Mammary epithelial cell (primary cell): ENCODE measurements at regions not wholly inside any gene's neighbourhood (a gene's known extent, or its start where the extent isn't known, plus 50 kb on each side); places are given as distances from the start of the nearest gene placed in this dataset.

Source experiments
- CTCF ChIP-seq, 2 donors: IDR thresholded peaks in 1 of 2; conservative IDR thresholded peaks in 1 of 2; 2 replicates each; pipeline ENCODE4 v1.5.1; 2011 to 2012; ENCODE audit warnings: inconsistent platforms in 2 of 2, low read length in 2 of 2, mild to moderate bottlenecking in 2 of 2, control low read depth in 1 of 2, low read depth in 1 of 2; ENCODE audit not compliant: insufficient read depth in 1 of 2; ENCODE audit errors: extremely low read depth in 1 of 2
- EZH2 ChIP-seq: IDR thresholded peaks from 2 replicates; pipeline ENCODE4 v1.6.1; 2012; ENCODE audit warnings: low read length, inconsistent platforms, borderline replicate concordance

GRCh38 chr1:34270181-34270580 is 93.5 kb downstream of the C1orf94 start:
- TF ChIP-seq CTCF (conservative IDR thresholded peaks at IDR 0.05 in 1 of 2, IDR thresholded peaks at IDR 0.05 in 1 of 2; ENCODE audit: extremely low read depth in 1 of 2, insufficient read depth in 1 of 2, low read depth in 1 of 2, low read length in 2 of 2) (no peak), EZH2 (no peak)
